Naive thymus-derived CD8-positive, alpha-beta T cell (primary cell): ENCODE measurements at regions not wholly inside any gene's neighbourhood (a gene's known extent, or its start where the extent isn't known, plus 50 kb on each side); places are given as distances from the start of the nearest gene placed in this dataset.

Experiments
- ATAC-seq, 2 donors: fragments of 150-1000 bp; cut with Tn5 transposase in 1 of 2; sonication (Bioruptor Pico), chemical (Tn5 transposase) in 1 of 2; 1 replicate in 1 of 2; 2 replicates in 1 of 2; pipeline ENCODE4 v1.10.0; 2021; ENCODE audit warnings: mild to moderate bottlenecking in 2 of 2, moderate library complexity in 2 of 2
- POLR2A ChIA-PET: fragments of 350-600 bp; sonication (Branson Sonifier 250); formaldehyde crosslinking; loops from one replicate; lab custom pipeline; 2021; ENCODE audit warnings: antibody characterized with exemption; lab: Charles Lee
- DNase-seq, 10 donors: peaks; one replicate each; pipeline versions ENCODE4 v3.0.0 to v3.0.0-alpha.2; 2020 to 2022
- H3K27ac Mint-ChIP-seq, 10 donors: one replicate each; pipeline ENCODE4 v1.8.0; 2020 to 2022; ENCODE audit warnings: mild to moderate bottlenecking in 10 of 10, mixed read lengths in 10 of 10, moderate library complexity in 4 of 10, inconsistent platforms in 1 of 10
- H3K27me3 Mint-ChIP-seq, 5 donors: one replicate each; pipeline ENCODE4 v1.8.0; 2021 to 2022; ENCODE audit warnings: mixed read lengths in 5 of 5
- H3K36me3 Mint-ChIP-seq, 3 donors: one replicate each; pipeline ENCODE4 v1.8.0; 2020 to 2022; ENCODE audit warnings: mixed read lengths in 3 of 3, mild to moderate bottlenecking in 2 of 3, inconsistent platforms in 1 of 3
- H3K4me1 Mint-ChIP-seq, 4 donors: one replicate each; pipeline ENCODE4 v1.8.0; 2021 to 2022; ENCODE audit warnings: mixed read lengths in 4 of 4
- H3K4me3 Mint-ChIP-seq, 10 donors: one replicate each; pipeline ENCODE4 v1.8.0; 2020 to 2022; ENCODE audit warnings: mild to moderate bottlenecking in 10 of 10, mixed read lengths in 10 of 10, moderate library complexity in 6 of 10, inconsistent platforms in 1 of 10
- H3K9me3 Mint-ChIP-seq, 9 donors: one replicate each; pipeline ENCODE4 v1.8.0; 2020 to 2022; ENCODE audit warnings: mixed read lengths in 9 of 9, mild to moderate bottlenecking in 3 of 9, inconsistent platforms in 1 of 9, moderate library complexity in 1 of 9

- Mint-ChIP-seq H3K9me3 (no peaks in the 10 kb centered on the region), H3K4me3 (no peak overlapping the region), H3K27ac (no peak overlapping the region), H3K4me1 (peaks cover 0 to 6% (median 2%) of the 10 kb centered on the region in 4 donors), H3K27me3 (peaks cover 2 to 54% (median 24%) of the 10 kb centered on the region in 5 donors), H3K36me3 (no peaks in the 10 kb centered on the region)
- POLR2A ChIA-PET = no interaction called here
- DNase-seq (no peak), ATAC-seq (no peak)
These were observed 148.8 kb downstream of the ACKR3 start for GRCh38 chr2:236718207-236718992.

- Mint-ChIP-seq H3K4me1 (peaks cover 0 to 6% (median 2%) of the 10 kb centered on the region in 4 donors), H3K36me3 (no peaks in the 10 kb centered on the region), H3K4me3 (no peak overlapping the region), H3K27ac (no peak overlapping the region), H3K27me3 (peaks cover 2 to 53% (median 24%) of the 10 kb centered on the region in 5 donors), H3K9me3 (no peaks in the 10 kb centered on the region)
- DNase-seq (no peak), ATAC-seq (no peak)
- POLR2A ChIA-PET = no interaction called here
These were observed 149.6 kb downstream of the ACKR3 start for GRCh38 chr2:236719192-236719635.

- H3K4me3 Mint-ChIP-seq = no peak overlapping the region
- POLR2A ChIA-PET = no interaction called here
- H3K9me3 Mint-ChIP-seq = no peaks in the 10 kb centered on the region
- peaks cover 2 to 38% (median 19%) of the 10 kb centered on the region in 5 donors for H3K27me3 Mint-ChIP-seq
- H3K4me1 Mint-ChIP-seq = no peaks in the 10 kb centered on the region
- H3K27ac Mint-ChIP-seq = no peak overlapping the region
- H3K36me3 Mint-ChIP-seq = no peaks in the 10 kb centered on the region
- DNase-seq (no peak), ATAC-seq (no peak)
These were observed 151.4 kb downstream of the ACKR3 start for GRCh38 chr2:236720974-236721540.

GRCh38 chr2:236724200-236724599 is 154.6 kb downstream of the ACKR3 start:
- H3K4me3 Mint-ChIP-seq = no peak overlapping the region
- H3K9me3 Mint-ChIP-seq = no peaks in the 10 kb centered on the region
- no peaks in the 10 kb centered on the region for H3K36me3 Mint-ChIP-seq
- H3K27me3 Mint-ChIP-seq = peaks cover 0 to 18% (median 8%) of the 10 kb centered on the region in 5 donors
- ATAC-seq (no peak), DNase-seq (no peak)
- POLR2A ChIA-PET = no interaction called here
- no peak overlapping the region for H3K27ac Mint-ChIP-seq
- no peaks in the 10 kb centered on the region for H3K4me1 Mint-ChIP-seq

GRCh38 chr2:236726701-236727450 is 157.3 kb downstream of the ACKR3 start:
- peak overlapping the region in 1 of 10 donors; percentile 67 for H3K27ac Mint-ChIP-seq
- no peak for DNase-seq
- POLR2A ChIA-PET = no interaction called here

GRCh38 chr2:236728916-236729670 is 159.5 kb downstream of the ACKR3 start:
- Mint-ChIP-seq H3K36me3 (no peaks in the 10 kb centered on the region), H3K9me3 (no peaks in the 10 kb centered on the region), H3K4me3 (no peak overlapping the region), H3K4me1 (no peaks in the 10 kb centered on the region), H3K27ac (peak overlapping the region in 1 of 10 donors; percentile 51), H3K27me3 (peaks cover 0 to 15% (median 3%) of the 10 kb centered on the region in 5 donors)
- DNase-seq (no peak), ATAC-seq (no peak)
- POLR2A ChIA-PET = no interaction called here

More at GRCh38 chr2:236726701-236727450, 157.3 kb downstream of the ACKR3 start:
- Mint-ChIP-seq H3K9me3 (no peaks in the 10 kb centered on the region), H3K4me3 (no peak overlapping the region), H3K27me3 (peaks cover 0 to 13% (median 2%) of the 10 kb centered on the region in 5 donors), H3K4me1 (no peaks in the 10 kb centered on the region), H3K36me3 (no peaks in the 10 kb centered on the region)
- ATAC-seq = no peak

- H3K27me3 Mint-ChIP-seq = peaks cover 0 to 12% (median 5%) of the 10 kb centered on the region in 5 donors
- H3K9me3 Mint-ChIP-seq = no peaks in the 10 kb centered on the region
- ATAC-seq = no peak
These were observed 160.8 kb downstream of the ACKR3 start for GRCh38 chr2:236730393-236730792.

GRCh38 chr2:236731767-236732580 is 162.3 kb downstream of the ACKR3 start:
- no peaks in the 10 kb centered on the region for H3K36me3 Mint-ChIP-seq

More at GRCh38 chr2:236730393-236730792, 160.8 kb downstream of the ACKR3 start:
- POLR2A ChIA-PET = no interaction called here
- Mint-ChIP-seq H3K4me3 (no peak overlapping the region), H3K36me3 (no peaks in the 10 kb centered on the region), H3K27ac (no peak overlapping the region), H3K4me1 (no peaks in the 10 kb centered on the region)
- DNase-seq = no peak

GRCh38 chr2:236733156-236733555 is 163.5 kb downstream of the ACKR3 start:
- H3K9me3 Mint-ChIP-seq = no peaks in the 10 kb centered on the region
- ATAC-seq (no peak), DNase-seq (no peak)
- H3K4me3 Mint-ChIP-seq = no peak overlapping the region
- peaks cover 4 to 11% (median 8%) of the 10 kb centered on the region in 5 donors for H3K27me3 Mint-ChIP-seq
- no peak overlapping the region for H3K27ac Mint-ChIP-seq
- POLR2A ChIA-PET = no interaction called here
- no peaks in the 10 kb centered on the region for H3K4me1 Mint-ChIP-seq
- H3K36me3 Mint-ChIP-seq = no peaks in the 10 kb centered on the region

More at GRCh38 chr2:236731767-236732580, 162.3 kb downstream of the ACKR3 start:
- Mint-ChIP-seq H3K9me3 (no peaks in the 10 kb centered on the region), H3K4me1 (no peaks in the 10 kb centered on the region), H3K4me3 (no peak overlapping the region), H3K27me3 (peaks cover 4 to 13% (median 8%) of the 10 kb centered on the region in 5 donors), H3K27ac (no peak overlapping the region)
- DNase-seq = no peak
- no peak for ATAC-seq
- POLR2A ChIA-PET = no interaction called here

- ATAC-seq (no peak), DNase-seq (no peak)
- H3K27me3 Mint-ChIP-seq = peaks cover 8 to 18% (median 15%) of the 10 kb centered on the region in 5 donors
- no peak overlapping the region for H3K27ac Mint-ChIP-seq
- no peaks in the 10 kb centered on the region for H3K4me1 Mint-ChIP-seq
- H3K4me3 Mint-ChIP-seq = no peak overlapping the region
- no peaks in the 10 kb centered on the region for H3K9me3 Mint-ChIP-seq
- POLR2A ChIA-PET = no interaction called here
- H3K36me3 Mint-ChIP-seq = no peaks in the 10 kb centered on the region
These were observed 166.2 kb downstream of the ACKR3 start for GRCh38 chr2:236735825-236736238.

- Mint-ChIP-seq H3K27ac (no peak overlapping the region), H3K27me3 (peaks cover 8 to 18% (median 15%) of the 10 kb centered on the region in 5 donors)
These were observed 168.4 kb downstream of the ACKR3 start for GRCh38 chr2:236738030-236738429.

GRCh38 chr2:236738896-236739295 is 169.3 kb downstream of the ACKR3 start:
- H3K27me3 Mint-ChIP-seq = peaks cover 5 to 18% (median 15%) of the 10 kb centered on the region in 5 donors
- H3K27ac Mint-ChIP-seq = no peak overlapping the region
- POLR2A ChIA-PET = no interaction called here
- H3K36me3 Mint-ChIP-seq = no peaks in the 10 kb centered on the region
- DNase-seq (no peak), ATAC-seq (no peak)
- H3K9me3 Mint-ChIP-seq = no peaks in the 10 kb centered on the region
- H3K4me1 Mint-ChIP-seq = no peaks in the 10 kb centered on the region
- H3K4me3 Mint-ChIP-seq = no peak overlapping the region

More at GRCh38 chr2:236738030-236738429, 168.4 kb downstream of the ACKR3 start:
- DNase-seq (no peak), ATAC-seq (no peak)
- Mint-ChIP-seq H3K9me3 (no peaks in the 10 kb centered on the region), H3K4me3 (no peak overlapping the region), H3K36me3 (no peaks in the 10 kb centered on the region), H3K4me1 (no peaks in the 10 kb centered on the region)
- POLR2A ChIA-PET = no interaction called here
